ENCODE measurements at regions not wholly inside any gene's neighbourhood (a gene's known extent, or its start where the extent isn't known, plus 50 kb on each side); places are given as distances from the start of the nearest gene placed in this dataset.

DNA sequence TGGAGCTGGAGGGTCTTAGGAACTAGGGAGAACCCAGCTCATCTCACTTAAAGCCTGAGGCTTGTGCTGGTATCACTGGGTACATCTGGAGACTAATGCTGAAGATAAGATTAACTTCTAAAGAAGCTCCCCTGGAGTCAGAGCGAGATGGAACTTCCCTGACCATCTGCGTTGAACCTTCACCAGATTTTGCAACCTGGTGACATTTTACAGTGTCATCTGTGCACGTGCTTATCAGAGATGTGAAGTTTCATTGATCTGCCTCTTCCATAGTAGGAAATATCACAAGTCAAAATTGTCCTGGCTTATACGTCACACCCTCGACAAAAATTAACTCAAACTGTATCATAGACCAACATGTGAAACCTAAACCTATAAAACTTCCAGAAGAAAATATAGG is 395.5 kb downstream of the SHQ1 start:
- Mint-ChIP-seq H3K27me3 (ENCODE audit: low read depth) (peaks cover 34% of the 10 kb centered on the region), H3K27ac (no peak overlapping the region), H3K9me3 (no peaks in the 10 kb centered on the region), H3K4me3 (no peak overlapping the region), H3K36me3 (ENCODE audit: insufficient read depth in 2 of 2) (peaks cover 2 to 6% of the 10 kb centered on the region in 2 donors), H3K4me1 (ENCODE audit: low read depth) (peaks cover 65% of the 10 kb centered on the region)
- no peak for ATAC-seq (replicated peaks in 1 of 2)
- no peak for DNase-seq

DNA sequence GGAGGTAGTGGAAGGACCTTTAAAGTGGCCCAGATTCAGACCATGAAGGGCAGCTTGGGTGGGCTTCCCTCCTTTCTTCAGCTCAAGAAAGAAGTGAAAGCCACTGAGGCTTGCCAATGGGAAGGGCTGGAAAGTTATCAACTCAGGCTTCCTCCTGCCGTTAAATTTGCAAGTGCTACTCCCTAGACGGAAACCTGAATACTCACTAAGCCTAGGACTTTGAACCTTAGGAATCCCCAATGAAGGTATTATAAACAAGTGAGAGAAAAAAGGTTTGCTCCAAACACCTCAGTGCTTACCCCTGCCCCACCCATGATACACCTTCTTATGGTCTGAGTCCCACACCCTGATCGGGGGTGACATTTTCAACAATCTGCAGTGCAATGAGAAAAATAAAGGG is 396.4 kb downstream of the SHQ1 start:
- no peak overlapping the region for H3K27ac Mint-ChIP-seq
- no peak for DNase-seq
- no peak for ATAC-seq (replicated peaks in 1 of 2)

DNA sequence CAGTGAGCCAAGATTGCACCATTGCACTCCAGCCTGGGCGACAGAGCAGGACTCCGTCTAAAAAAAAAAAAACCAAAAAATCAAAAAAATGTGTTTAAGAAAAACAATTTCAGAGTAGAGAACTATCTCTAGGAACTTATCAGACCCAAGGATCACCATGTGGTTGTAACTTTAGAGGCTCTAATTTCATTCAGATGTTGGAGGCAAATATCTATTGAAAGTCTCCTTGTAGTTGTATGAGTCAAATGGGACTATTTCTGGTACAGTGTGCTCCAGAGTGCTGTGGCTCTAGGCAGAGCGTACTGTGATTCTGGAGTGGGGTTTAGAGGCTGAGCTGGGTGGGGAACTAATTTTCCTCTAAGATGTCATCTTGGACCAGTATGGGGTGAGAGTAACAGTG is 398.7 kb downstream of the SHQ1 start:
- Mint-ChIP-seq H3K4me3 (no peak overlapping the region), H3K27me3 (ENCODE audit: low read depth) (peaks cover 34% of the 10 kb centered on the region), H3K9me3 (no peaks in the 10 kb centered on the region), H3K27ac (no peak overlapping the region), H3K4me1 (ENCODE audit: low read depth) (peaks cover 53% of the 10 kb centered on the region), H3K36me3 (ENCODE audit: insufficient read depth in 2 of 2) (peaks cover 17 to 21% of the 10 kb centered on the region in 2 donors)
- ATAC-seq (replicated peaks in 1 of 2): no peak
- DNase-seq: no peak

More for the DNA sequence above, 396.4 kb downstream of the SHQ1 start:
- peaks cover 65% of the 10 kb centered on the region for H3K4me1 Mint-ChIP-seq (ENCODE audit: low read depth)
- H3K9me3 Mint-ChIP-seq: no peaks in the 10 kb centered on the region
- peaks cover 34% of the 10 kb centered on the region for H3K27me3 Mint-ChIP-seq (ENCODE audit: low read depth)
- H3K4me3 Mint-ChIP-seq: no peak overlapping the region
- peaks cover 2 to 6% of the 10 kb centered on the region in 2 donors for H3K36me3 Mint-ChIP-seq (ENCODE audit: insufficient read depth in 2 of 2)

DNA sequence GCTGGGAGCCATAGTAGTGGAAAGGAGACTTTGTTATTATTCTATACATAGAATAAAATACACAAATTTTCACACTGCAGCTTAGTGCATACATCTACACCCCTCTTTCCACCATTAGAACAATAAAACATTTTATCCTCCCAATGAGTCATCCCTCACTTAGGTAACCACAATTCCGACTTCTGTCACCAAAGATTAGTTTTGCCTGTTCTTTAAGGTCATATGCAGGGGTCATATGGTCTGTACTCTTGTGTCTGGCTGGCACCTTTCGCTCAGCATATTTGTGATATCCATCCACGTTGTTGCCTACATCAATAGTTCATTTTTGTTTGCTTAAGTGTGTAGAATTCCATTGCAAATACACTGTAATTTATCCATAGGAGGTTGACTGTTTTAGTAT is 399.4 kb downstream of the SHQ1 start:
- ATAC-seq (replicated peaks in 1 of 2) (no peak), DNase-seq (no peak)
- peaks cover 33% of the 10 kb centered on the region for H3K27me3 Mint-ChIP-seq (ENCODE audit: low read depth)
- H3K36me3 Mint-ChIP-seq (ENCODE audit: insufficient read depth in 2 of 2): peaks cover 21 to 28% of the 10 kb centered on the region in 2 donors
- H3K9me3 Mint-ChIP-seq: no peaks in the 10 kb centered on the region
- H3K4me3 Mint-ChIP-seq: no peak overlapping the region
- peaks cover 53% of the 10 kb centered on the region for H3K4me1 Mint-ChIP-seq (ENCODE audit: low read depth)
- no peak overlapping the region for H3K27ac Mint-ChIP-seq

DNA sequence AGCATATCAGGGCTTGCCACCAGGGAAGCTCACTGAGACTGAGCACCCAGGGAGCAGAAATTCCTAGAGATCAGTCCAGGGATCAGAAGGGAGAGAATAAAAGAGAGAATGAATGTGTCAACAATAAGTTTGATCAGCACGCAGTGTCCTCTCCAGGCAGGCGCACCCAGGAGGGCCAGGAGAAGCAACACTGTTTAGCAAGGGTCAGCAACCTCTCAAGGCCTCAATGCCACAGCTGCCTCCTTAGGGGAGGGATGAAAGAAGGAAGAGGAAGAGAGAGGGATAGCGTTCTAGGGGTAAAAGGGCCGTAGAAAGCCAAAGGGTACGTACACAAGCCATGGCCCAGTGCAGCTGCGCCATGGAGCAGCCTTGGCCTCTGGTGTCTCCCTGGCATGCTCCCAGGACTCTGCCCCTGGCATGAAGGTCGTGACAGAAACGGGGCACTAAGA is 399.8 kb downstream of the SHQ1 start:
- Mint-ChIP-seq H3K36me3 (ENCODE audit: insufficient read depth in 2 of 2) (peaks cover 24 to 33% of the 10 kb centered on the region in 2 donors), H3K4me3 (no peak overlapping the region), H3K27me3 (ENCODE audit: low read depth) (peaks cover 29% of the 10 kb centered on the region), H3K4me1 (ENCODE audit: low read depth) (peaks cover 54% of the 10 kb centered on the region), H3K9me3 (no peaks in the 10 kb centered on the region), H3K27ac (no peak overlapping the region)
- DNase-seq (no peak), ATAC-seq (replicated peaks in 1 of 2) (no peak)

DNA sequence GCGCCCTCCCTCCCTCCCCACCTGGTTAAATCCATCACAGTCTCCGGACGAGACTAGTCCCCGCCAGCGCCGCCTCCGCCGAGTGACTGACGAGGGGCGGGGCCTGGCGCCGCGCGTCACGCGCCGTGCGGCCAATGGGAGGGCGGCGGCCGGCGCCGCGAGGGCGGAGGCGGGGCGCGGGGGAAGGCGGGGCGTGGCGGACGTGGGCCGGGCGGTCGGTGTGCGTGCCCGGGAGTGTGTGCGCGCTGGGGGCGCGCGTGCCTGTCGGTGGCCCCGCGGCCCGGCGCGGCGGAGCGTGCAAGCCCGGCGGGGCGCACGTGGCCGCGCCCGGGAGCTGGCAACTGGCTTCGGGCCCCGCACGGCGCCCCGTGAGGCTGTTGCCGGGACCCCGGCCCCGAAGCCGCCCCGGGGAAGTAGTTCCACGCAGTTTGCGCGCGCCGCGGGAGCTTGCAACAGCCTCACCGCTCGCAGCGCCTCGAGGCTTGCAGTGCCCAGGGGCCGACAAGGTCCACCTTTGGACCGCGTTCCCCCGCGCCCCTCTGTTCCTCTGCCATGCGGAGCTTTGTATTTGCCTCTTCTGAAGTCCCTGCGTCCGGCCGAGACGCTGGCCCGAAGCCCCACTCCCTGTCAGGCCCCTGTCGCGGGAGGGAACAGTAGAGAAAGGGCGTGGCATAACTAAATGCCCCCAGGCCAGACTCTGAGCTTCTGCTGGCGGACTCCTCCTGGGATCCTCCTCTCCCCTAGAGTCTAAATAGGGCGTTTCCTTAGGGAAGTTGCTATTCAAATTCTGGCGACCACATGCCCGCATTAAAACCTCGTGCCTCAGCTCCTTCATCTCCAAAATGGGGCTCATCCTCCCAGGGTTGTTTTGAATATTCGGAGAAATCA is 400.9 kb downstream of the SHQ1 start:
- H3K4me1 Mint-ChIP-seq (ENCODE audit: low read depth): peaks cover 61% of the 10 kb centered on the region
- peak overlapping the region; percentile 70 to 95 for H3K4me3 Mint-ChIP-seq
- H3K27me3 Mint-ChIP-seq (ENCODE audit: low read depth): peaks cover 18% of the 10 kb centered on the region
- H3K36me3 Mint-ChIP-seq (ENCODE audit: insufficient read depth in 2 of 2): peaks cover 25 to 43% of the 10 kb centered on the region in 2 donors
- no peaks in the 10 kb centered on the region for H3K9me3 Mint-ChIP-seq
- peak; percentile 94 to 98 for DNase-seq
- ATAC-seq (replicated peaks in 1 of 2): peak; percentile 88 to 90
- peak overlapping the region; percentile 76 for H3K27ac Mint-ChIP-seq

DNA sequence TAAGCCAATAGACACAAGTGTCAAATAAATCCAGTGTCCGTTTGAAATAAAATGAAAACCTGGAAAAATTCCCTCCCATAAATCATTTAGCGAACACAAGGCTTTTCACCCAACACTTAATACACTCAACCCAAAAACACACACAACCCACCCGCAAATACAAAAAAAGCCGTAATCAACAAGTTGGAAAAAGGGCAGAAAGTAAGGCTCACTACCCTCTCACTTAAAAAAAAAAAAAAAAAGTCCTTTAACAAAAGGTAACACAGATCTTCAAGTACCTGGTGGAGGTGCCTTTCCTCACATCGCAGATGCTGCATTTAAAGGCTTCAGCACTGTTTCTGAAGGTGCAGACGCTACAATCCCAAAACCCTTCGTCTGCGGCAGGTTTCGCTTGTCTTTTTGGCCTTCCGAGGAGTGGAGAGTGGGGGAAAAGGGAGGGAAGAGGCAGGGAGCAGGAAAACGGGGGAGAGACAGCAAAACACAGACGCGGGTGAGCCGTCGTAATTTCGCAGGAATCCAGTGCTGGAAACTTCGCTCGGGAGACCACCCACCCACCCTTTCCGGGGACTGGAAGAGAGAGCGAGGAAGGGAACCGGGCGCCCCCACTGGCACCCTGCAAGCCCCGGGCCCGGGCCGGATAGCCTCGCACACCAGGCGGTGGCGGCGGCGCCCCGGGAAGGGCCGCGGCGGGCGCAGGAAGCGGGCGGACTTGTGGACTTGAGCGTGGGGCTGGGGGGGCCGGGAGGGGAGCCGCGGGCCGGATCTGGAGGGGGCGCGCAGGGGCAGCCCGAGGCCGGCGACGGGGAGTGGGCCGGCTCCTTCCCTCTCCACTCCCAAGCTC is 401.8 kb downstream of the SHQ1 start, which contains the start of gene RYBP:
Gene RYBP (minus strand): TSS at position 404 of the 841 bp plus-strand sequence.
- Mint-ChIP-seq H3K36me3 (ENCODE audit: insufficient read depth in 2 of 2) (peaks cover 25 to 45% of the 10 kb centered on the region in 2 donors), H3K9me3 (no peaks in the 10 kb centered on the region), H3K27ac (peak within 1 kb of the TSS; percentile 100), H3K27me3 (ENCODE audit: low read depth) (peaks cover 13% of the 10 kb centered on the region), H3K4me1 (ENCODE audit: low read depth) (peaks cover 65% of the 10 kb centered on the region), H3K4me3 (peak within 1 kb of the TSS; percentile 86 to 95)
- DNase-seq (peak in 1 of 2 donors; percentile 12), ATAC-seq (replicated peaks in 1 of 2) (peak; percentile 17 to 18)

DNA sequence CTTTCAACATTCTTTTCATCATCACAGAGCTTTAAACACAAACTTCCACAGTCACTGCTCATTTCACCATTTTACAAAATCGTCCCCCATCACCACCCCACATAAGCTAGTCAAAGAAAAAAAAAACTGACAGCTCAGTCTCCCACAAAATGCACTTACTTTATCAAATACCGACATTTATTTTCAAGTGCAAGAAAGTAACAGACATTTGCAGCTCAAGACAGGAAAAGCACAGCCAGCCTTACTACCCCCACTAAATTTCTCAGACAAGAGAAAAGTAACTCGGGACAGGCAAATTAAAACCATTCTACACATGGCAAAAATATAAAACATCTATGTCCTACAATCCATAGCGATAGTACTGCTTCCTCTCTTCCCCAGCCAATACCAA is 402.4 kb downstream of the SHQ1 start:
- Mint-ChIP-seq H3K4me1 (ENCODE audit: low read depth) (peaks cover 65% of the 10 kb centered on the region), H3K36me3 (ENCODE audit: insufficient read depth in 2 of 2) (peaks cover 25 to 48% of the 10 kb centered on the region in 2 donors), H3K27me3 (ENCODE audit: low read depth) (peaks cover 7% of the 10 kb centered on the region), H3K4me3 (peak overlapping the region; percentile 86 to 95), H3K27ac (peak overlapping the region; percentile 100), H3K9me3 (no peaks in the 10 kb centered on the region)
- DNase-seq: no peak
- no peak for ATAC-seq (replicated peaks in 1 of 2)

DNA sequence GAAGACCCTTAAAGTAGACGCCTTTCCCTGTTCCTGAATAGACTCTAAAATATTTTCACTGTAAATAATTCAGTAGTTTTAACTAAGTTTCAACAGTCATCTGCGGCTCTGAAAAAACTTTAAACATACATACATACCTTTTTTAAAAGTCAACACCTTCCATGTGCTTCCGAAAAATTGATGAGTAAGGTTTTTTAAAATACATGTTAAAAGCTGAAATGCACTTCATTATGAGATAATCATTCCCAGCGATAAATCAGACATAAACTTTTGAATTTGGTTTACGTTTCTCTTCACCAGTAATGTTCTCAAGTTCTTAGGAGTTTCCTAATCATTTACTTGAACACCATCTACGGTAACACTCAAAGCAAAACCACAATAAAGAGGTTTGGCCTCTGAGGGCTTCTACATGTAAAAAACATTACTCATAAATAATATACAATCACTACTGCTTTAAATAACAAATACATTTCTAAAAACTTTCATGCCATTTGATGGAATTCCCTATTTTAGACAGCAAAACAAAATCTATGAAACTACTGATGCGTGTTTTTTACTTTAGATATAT is 403.5 kb downstream of the SHQ1 start:
- H3K4me3 Mint-ChIP-seq: peak overlapping the region; percentile 86 to 95
- peak; percentile 17 to 32 for ATAC-seq (replicated peaks in 1 of 2)
- H3K27me3 Mint-ChIP-seq (ENCODE audit: low read depth): no peaks in the 10 kb centered on the region
- no peaks in the 10 kb centered on the region for H3K9me3 Mint-ChIP-seq
- H3K27ac Mint-ChIP-seq: peak overlapping the region; percentile 100
- peaks cover 27 to 57% of the 10 kb centered on the region in 2 donors for H3K36me3 Mint-ChIP-seq (ENCODE audit: insufficient read depth in 2 of 2)
- peak in 1 of 2 donors; percentile 20 for DNase-seq
- peaks cover 67% of the 10 kb centered on the region for H3K4me1 Mint-ChIP-seq (ENCODE audit: low read depth)

DNA sequence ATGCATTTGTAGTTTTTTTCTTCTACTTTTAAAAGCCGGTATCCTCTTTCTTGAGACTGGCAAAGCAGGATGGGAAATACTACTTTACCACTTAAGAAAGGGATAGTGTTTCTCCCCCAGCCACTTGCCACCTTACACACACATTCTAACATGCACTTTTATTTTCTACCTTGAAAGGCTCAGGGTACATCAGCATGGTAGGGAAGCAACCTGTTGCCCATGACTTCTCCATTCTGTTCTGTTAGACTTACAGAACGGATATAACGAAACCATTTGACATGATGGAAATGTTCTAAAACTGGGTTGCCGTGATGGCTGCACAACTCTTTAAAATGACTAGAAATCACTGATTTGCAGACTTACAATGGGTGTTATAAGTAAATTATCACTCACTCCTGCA is 405.5 kb downstream of the SHQ1 start:
- Mint-ChIP-seq H3K27ac (peak overlapping the region; percentile 82), H3K4me3 (peak overlapping the region; percentile 86 to 95), H3K9me3 (no peaks in the 10 kb centered on the region), H3K27me3 (ENCODE audit: low read depth) (no peaks in the 10 kb centered on the region), H3K36me3 (ENCODE audit: insufficient read depth in 2 of 2) (peaks cover 40 to 72% of the 10 kb centered on the region in 2 donors), H3K4me1 (ENCODE audit: low read depth) (peaks cover 77% of the 10 kb centered on the region)
- no peak for DNase-seq
- ATAC-seq (replicated peaks in 1 of 2): no peak

DNA sequence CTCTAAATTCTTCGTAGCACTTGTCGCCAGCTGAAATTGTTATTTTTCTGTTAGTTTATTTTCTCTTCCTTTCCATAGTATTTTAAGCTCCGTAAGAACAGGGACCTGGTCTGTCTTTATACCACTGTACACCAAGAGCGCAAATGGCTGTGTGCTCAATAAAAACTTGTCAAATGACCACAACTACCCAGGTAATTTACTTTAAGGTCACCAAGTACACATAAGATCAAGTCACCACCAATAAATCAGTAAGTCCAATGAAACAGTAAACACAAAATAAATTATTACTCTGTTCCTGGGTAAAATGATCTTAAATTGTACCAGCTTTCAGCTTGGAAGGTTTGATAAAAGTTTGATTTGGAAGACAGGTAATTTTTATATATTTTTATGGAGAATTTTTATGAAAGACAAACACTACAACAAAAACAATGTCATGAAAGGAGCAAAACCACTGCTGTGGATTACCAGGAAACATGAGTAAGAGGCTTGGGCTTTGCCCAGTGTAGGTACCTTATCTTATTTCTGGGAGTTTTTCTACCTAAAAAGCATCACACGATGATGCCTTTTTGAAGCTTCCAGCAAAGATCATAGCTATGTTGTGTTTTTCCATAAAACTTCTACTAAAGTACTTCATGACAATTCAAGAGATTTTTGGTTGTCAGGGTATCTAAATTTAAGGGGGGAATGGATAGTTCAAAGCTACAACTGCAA is 406.8 kb downstream of the SHQ1 start:
- no peak for DNase-seq
- H3K4me3 Mint-ChIP-seq: peak overlapping the region; percentile 86 to 95
- no peaks in the 10 kb centered on the region for H3K9me3 Mint-ChIP-seq
- peaks cover 90% of the 10 kb centered on the region for H3K4me1 Mint-ChIP-seq (ENCODE audit: low read depth)
- no peaks in the 10 kb centered on the region for H3K27me3 Mint-ChIP-seq (ENCODE audit: low read depth)
- H3K27ac Mint-ChIP-seq: peak overlapping the region; percentile 82
- H3K36me3 Mint-ChIP-seq (ENCODE audit: insufficient read depth in 2 of 2): peaks cover 44 to 81% of the 10 kb centered on the region in 2 donors
- no peak for ATAC-seq (replicated peaks in 1 of 2)

DNA sequence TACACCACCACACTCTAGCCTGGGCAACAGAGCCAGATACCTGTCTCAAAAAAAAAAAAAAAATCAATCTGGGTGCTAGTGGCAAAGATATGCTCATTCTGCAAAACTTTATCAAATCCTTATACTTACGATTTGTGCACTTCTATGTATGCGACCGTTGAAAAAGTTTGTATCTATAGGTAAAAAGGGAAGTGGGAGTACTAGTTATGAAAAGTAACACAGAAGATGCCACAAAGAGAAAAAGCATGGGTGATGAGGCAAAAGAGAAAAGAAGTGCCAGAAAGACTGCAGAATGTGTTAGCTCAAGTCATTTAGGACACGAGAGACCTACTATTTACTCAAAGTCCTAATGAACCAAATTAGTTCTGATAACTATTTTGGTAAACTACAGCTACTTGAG is 407.8 kb downstream of the SHQ1 start:
- Mint-ChIP-seq H3K27ac (no peak overlapping the region), H3K4me3 (peak overlapping the region; percentile 6 to 86), H3K4me1 (ENCODE audit: low read depth) (peaks cover 95% of the 10 kb centered on the region), H3K9me3 (no peaks in the 10 kb centered on the region), H3K27me3 (ENCODE audit: low read depth) (no peaks in the 10 kb centered on the region), H3K36me3 (ENCODE audit: insufficient read depth in 2 of 2) (peaks cover 35 to 79% of the 10 kb centered on the region in 2 donors)
- DNase-seq: no peak
- ATAC-seq (replicated peaks in 1 of 2): no peak
